Smooth muscle cell (in vitro differentiated cells): ENCODE measurements at regions not wholly inside any gene's neighbourhood (a gene's known extent, or its start where the extent isn't known, plus 50 kb on each side); places are given as distances from the start of the nearest gene placed in this dataset.

Experiments
- DNase-seq: peaks from one replicate; lab custom pipeline; 2025; ENCODE audit not compliant: unreplicated experiment; lab: John Stamatoyannopoulos, UW
- H2AFZ ChIP-seq: fragments of 200-600 bp; sonication (generic); 2 replicates; pipeline ENCODE4 v1.6.0; 2016; ENCODE audit warnings: antibody characterized with exemption, low read depth, mild to moderate bottlenecking
- H3F3A ChIP-seq: fragments of 200-600 bp; sonication (generic); 2 replicates; pipeline ENCODE4 v1.6.0; 2017; ENCODE audit warnings: antibody characterized with exemption, low read depth
- H3K27ac ChIP-seq: fragments of 200-600 bp; sonication (generic); 2 replicates; pipeline ENCODE4 v1.5.1; 2016; ENCODE audit warnings: low read depth, mild to moderate bottlenecking
- H3K27me3 ChIP-seq: fragments of 200-600 bp; sonication (generic); 2 replicates; pipeline ENCODE4 v1.6.1; 2016; ENCODE audit warnings: low read depth, mild to moderate bottlenecking
- H3K36me3 ChIP-seq: fragments of 200-600 bp; sonication (generic); 2 replicates; pipeline ENCODE4 v1.5.1; 2016; ENCODE audit warnings: low read depth
- H3K4me1 ChIP-seq: fragments of 200-600 bp; sonication (generic); 2 replicates; pipeline ENCODE4 v1.5.1; 2016; ENCODE audit warnings: low read depth
- H3K4me2 ChIP-seq: fragments of 200-600 bp; sonication (generic); 2 replicates; pipeline ENCODE4 v1.6.0; 2016; ENCODE audit warnings: mild to moderate bottlenecking
- H3K4me3 ChIP-seq: fragments of 200-600 bp; sonication (generic); 2 replicates; pipeline ENCODE4 v1.5.1; 2016; ENCODE audit warnings: mild to moderate bottlenecking
- H3K79me2 ChIP-seq: fragments of 200-600 bp; sonication (generic); 2 replicates; pipeline ENCODE4 v1.6.0; 2016; ENCODE audit warnings: low read depth, mild to moderate bottlenecking
- H3K9ac ChIP-seq: fragments of 200-600 bp; sonication (generic); 2 replicates; pipeline ENCODE4 v1.6.0; 2016; ENCODE audit warnings: low read depth
- H3K9me3 ChIP-seq: fragments of 200-600 bp; sonication (generic); replicated peaks from 2 replicates; pipeline ENCODE4 v1.5.1; 2016; ENCODE audit warnings: low read depth
- H4K20me1 ChIP-seq: fragments of 200-600 bp; sonication (generic); 2 replicates; pipeline ENCODE4 v1.6.0; 2016; ENCODE audit warnings: low read depth
- WGBS: methylation state at CpG from one replicate; pipeline ENCODE4 v1.1.7; 2016; ENCODE audit warnings: low lambda C conversion rate; 5-methylcytosine and 5-hydroxymethylcytosine counted together
- TF ChIP-seq, protein P1 (sequence below): fragments of 200-600 bp; sonication (generic); IDR thresholded peaks from 2 replicates; pipeline ENCODE4 v1.5.1; 2017; ENCODE audit warnings: borderline replicate concordance, mild to moderate bottlenecking, antibody characterized with exemption; ENCODE audit not compliant: insufficient read depth, poor library complexity, severe bottlenecking

DNA sequence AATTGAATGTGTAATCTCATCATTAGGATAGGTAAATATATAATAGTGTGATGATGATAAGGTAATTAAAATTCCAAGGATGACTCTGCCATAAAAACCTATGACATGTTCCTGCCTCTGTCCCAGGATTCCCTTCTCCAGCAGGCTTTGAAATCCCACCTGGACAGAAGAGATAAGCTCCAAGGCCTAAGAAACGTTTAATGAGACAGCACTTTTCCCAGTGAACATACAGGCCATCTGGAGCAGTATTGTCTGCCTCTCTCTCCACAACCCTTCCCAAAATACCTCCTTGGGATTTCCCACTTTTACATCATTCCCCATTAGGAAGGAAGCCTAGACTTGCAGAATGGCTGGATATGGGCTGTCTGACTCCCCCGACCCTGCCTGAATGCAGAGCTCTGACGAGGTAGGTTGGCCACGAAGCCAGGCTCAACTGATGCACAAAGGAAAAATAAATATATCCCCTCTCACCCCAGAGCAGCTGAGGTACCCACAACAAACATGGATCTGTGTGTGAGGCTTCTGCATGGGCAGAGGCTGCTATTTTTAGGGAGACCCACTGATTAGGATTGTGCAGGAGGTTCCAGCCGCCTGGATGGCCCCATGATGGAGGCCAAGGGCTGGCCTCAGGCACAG lies 71.0 kb downstream of the TMPRSS5 start:
- Histone ChIP-seq H3K4me1 (no peaks in the 10 kb centered on the region), H3K9me3 (no peaks in the 10 kb centered on the region), H3K27me3 (peaks cover under 1% of the 10 kb centered on the region), H3K79me2 (no peaks in the 10 kb centered on the region), H3K4me2 (no peak overlapping the region), H3K9ac (no peak overlapping the region), H3K4me3 (no peak overlapping the region), H3K27ac (no peak overlapping the region), H3K36me3 (no peaks in the 10 kb centered on the region), H3F3A (no peaks in the 10 kb centered on the region), H4K20me1 (no peaks in the 10 kb centered on the region), H2AFZ (no peak overlapping the region)
- WGBS, result 82% methylated on average over 5 of the region's 5 CpGs
- TF ChIP-seq, protein P1, sequence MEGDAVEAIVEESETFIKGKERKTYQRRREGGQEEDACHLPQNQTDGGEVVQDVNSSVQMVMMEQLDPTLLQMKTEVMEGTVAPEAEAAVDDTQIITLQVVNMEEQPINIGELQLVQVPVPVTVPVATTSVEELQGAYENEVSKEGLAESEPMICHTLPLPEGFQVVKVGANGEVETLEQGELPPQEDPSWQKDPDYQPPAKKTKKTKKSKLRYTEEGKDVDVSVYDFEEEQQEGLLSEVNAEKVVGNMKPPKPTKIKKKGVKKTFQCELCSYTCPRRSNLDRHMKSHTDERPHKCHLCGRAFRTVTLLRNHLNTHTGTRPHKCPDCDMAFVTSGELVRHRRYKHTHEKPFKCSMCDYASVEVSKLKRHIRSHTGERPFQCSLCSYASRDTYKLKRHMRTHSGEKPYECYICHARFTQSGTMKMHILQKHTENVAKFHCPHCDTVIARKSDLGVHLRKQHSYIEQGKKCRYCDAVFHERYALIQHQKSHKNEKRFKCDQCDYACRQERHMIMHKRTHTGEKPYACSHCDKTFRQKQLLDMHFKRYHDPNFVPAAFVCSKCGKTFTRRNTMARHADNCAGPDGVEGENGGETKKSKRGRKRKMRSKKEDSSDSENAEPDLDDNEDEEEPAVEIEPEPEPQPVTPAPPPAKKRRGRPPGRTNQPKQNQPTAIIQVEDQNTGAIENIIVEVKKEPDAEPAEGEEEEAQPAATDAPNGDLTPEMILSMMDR, result no peak
- DNase-seq, result no peak

DNA sequence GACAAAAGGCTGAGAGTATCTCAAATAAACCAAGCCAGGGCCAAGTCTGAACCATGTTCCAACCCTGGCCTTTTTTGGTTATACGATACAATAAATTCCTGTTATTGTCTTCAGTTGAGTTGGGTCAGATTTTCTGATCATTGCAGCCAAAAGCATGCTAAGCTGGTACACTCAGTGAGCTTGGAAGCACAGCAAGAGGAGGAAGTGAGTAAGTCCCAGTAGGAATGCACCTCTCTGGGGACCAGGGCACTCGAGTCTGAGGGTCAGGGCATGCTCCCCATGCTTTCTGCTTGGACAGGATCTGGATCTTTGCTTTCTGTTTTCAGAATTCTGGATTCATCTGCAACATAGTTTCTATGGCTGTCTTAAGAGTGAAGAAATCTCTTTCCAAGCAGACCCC lies 73.1 kb downstream of the TMPRSS5 start:
- H3K9ac ChIP-seq, result no peak overlapping the region
- H2AFZ ChIP-seq, result no peak overlapping the region
- H3K79me2 ChIP-seq, result no peaks in the 10 kb centered on the region
- no peaks in the 10 kb centered on the region for H4K20me1 ChIP-seq
- peaks cover 4% of the 10 kb centered on the region for H3K27me3 ChIP-seq
- no peak overlapping the region for H3K4me3 ChIP-seq
- H3K36me3 ChIP-seq, result no peaks in the 10 kb centered on the region
- no peaks in the 10 kb centered on the region for H3K9me3 ChIP-seq
- H3F3A ChIP-seq, result no peaks in the 10 kb centered on the region
- no peak for DNase-seq
- H3K27ac ChIP-seq, result no peak overlapping the region
- H3K4me2 ChIP-seq, result no peak overlapping the region
- 89% methylated on average over 2 of the region's 2 CpGs for WGBS
- H3K4me1 ChIP-seq, result no peaks in the 10 kb centered on the region
- TF ChIP-seq, protein P1, result no peak

DNA sequence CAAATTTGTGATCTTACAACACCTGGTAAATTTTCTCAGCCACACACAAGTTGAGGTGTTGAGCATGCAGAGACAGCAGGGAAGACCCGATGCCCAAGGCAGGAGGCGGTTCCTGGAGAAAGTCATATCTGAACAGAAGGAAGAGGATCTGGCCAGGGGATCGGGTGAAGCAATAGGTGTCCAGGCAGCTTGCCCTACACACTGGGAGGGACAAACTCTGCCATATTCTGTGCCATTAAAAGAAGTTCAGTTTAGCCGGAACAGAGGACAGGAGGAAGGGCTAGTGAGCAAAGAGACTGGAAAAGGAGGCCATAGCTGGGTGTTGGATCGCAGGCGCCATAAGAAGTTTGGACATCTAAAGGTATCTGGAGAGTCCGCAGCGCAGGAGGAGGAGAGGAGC lies 76.5 kb downstream of the TMPRSS5 start:
- H3F3A ChIP-seq, result no peaks in the 10 kb centered on the region
- 88% methylated on average over 8 of the region's 8 CpGs for WGBS
- no peak overlapping the region for H2AFZ ChIP-seq
- no peak overlapping the region for H3K27ac ChIP-seq
- H3K9ac ChIP-seq, result no peak overlapping the region
- no peaks in the 10 kb centered on the region for H3K9me3 ChIP-seq
- no peaks in the 10 kb centered on the region for H3K36me3 ChIP-seq
- H3K4me2 ChIP-seq, result no peak overlapping the region
- H3K4me3 ChIP-seq, result no peak overlapping the region
- no peaks in the 10 kb centered on the region for H4K20me1 ChIP-seq
- no peak for DNase-seq
- TF ChIP-seq, protein P1, result no peak
- no peaks in the 10 kb centered on the region for H3K4me1 ChIP-seq
- H3K27me3 ChIP-seq, result peaks cover 4% of the 10 kb centered on the region
- H3K79me2 ChIP-seq, result no peaks in the 10 kb centered on the region

DNA sequence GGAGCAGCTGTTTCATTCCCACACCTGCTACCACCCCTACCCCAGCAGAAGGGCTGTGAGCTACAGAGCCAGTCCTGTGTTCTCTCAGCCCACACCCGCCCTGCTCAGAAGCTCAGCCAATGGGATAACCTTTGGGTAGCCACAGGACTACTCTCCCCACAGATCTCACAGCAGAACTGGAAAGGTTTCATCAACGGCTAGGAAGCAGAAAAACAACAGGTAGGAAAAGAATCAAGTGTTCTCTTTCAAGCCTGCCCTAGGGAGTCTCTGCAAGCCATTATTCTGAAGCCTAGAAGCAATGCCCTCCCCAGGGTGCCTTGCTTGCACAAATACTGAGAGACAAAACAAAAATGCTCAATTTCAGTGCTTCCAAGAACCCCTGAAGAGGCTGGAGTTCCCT lies 77.2 kb downstream of the TMPRSS5 start:
- DNase-seq, result no peak
- H3F3A ChIP-seq, result no peaks in the 10 kb centered on the region
- no peaks in the 10 kb centered on the region for H3K4me1 ChIP-seq
- TF ChIP-seq, protein P1, result no peak
- H3K27me3 ChIP-seq, result peaks cover 4% of the 10 kb centered on the region
- H3K27ac ChIP-seq, result no peak overlapping the region
- H3K9me3 ChIP-seq, result no peaks in the 10 kb centered on the region
- no peak overlapping the region for H3K4me3 ChIP-seq
- no peaks in the 10 kb centered on the region for H3K79me2 ChIP-seq
- no peaks in the 10 kb centered on the region for H4K20me1 ChIP-seq
- H3K9ac ChIP-seq, result no peak overlapping the region
- no peak overlapping the region for H2AFZ ChIP-seq
- 54% methylated on average over 2 of the region's 2 CpGs for WGBS
- H3K4me2 ChIP-seq, result no peak overlapping the region
- no peaks in the 10 kb centered on the region for H3K36me3 ChIP-seq
